ENCODE measurements at regions not wholly inside any gene's neighbourhood (a gene's known extent, or its start where the extent isn't known, plus 50 kb on each side); places are given as distances from the start of the nearest gene placed in this dataset.

DNA sequence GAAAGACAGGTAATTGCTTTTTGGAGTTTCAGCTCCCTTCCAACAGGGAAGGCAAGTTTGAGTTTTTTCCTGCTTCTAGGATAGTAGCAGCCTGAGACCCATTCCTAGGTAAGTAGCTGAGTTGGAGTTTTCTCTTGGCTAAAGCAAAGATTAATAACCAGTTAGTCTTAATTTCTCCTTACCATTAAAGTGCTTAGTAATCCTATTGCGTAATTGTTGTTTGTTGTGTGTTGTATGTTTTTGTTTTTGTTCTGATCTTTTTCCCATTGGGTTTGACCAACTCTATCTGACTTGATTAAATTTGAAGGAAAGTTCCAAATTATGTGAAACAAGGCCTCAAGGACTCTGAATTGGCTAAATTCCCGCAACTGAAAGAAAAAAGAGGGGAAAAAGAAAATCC, 83.5 kb downstream of the TBX22 start:
- no peak for DNase-seq (ENCODE audit: low spot score)

DNA sequence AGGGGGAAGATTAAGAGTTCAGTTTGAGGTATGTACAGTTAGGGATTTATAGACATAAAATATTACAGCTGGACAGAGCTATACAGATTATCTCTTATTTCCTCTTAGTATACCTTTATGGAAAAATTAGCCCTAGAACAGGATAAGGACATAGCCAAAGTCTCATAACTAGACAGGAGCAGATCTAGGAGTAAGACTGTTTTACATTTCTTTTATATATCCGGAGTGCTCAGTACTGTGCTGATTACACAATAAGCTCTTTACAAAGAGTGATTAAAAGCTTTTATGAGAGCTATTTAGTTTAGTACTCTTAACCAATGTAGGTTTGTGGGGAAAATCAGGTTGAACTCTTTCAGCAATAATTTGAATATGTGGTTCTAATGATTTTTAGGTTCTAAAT, 105.8 kb downstream of the TBX22 start:
- DNase-seq (ENCODE audit: low spot score), result no peak

DNA sequence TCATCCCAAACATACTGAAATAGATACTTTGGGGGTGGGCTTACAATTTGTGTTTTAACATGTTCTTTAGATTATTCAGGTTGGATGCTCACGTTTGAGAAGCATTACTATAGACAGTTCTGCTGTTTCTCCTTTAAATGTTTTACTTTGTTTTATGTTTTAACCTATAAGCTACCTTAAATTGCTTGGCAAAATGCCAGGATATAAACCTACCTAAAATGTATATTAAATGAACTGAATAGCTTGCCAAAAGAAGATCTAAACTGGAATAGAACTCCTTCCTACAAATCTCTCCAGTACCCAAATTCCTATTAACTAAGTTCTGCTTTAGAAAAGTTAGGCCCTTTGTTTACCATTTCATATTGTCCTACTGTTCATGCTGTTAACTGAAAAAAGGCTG, 124.4 kb downstream of the TBX22 start:
- no peak for DNase-seq (ENCODE audit: low spot score)

DNA sequence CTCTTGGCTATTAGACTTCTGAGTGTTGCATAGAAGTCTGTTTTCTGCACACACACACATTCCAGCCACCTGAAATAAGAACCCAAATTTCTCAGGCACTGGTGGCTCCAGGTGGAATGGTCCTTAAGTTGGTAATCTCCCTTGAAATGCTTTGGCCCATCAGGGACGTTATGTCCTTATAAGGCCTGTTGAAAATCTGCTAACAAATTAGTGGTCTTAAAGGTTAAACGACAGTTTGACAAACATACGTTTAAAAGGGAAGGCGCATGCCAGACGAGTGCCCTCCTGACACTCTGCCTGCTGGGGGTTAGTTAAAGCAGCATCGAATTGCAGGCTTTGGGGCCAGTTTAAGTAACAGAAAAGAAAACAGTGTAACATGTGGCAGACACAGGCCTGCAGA, 125.0 kb downstream of the TBX22 start:
- no peak for DNase-seq (ENCODE audit: low spot score)

DNA sequence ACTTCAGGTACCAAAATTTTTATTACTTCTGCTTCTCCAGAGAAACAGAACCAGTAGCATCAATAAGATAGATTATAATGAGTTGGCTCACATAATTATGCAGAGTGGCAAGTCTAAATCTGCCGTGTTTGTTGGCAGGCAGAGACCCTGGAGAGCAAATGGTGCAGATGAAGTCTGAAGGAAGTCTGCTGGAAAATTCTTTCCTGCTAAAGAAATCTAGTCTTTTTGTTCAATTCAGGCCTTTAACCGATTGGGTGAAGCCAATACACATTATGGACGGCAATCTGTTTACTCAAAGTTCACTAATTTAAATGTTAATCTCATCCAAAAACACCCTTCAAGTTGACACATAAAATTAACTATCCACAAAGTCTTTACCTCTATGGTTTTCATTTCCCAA, 156.0 kb downstream of the TBX22 start:
- no peak for DNase-seq (ENCODE audit: low spot score)

DNA sequence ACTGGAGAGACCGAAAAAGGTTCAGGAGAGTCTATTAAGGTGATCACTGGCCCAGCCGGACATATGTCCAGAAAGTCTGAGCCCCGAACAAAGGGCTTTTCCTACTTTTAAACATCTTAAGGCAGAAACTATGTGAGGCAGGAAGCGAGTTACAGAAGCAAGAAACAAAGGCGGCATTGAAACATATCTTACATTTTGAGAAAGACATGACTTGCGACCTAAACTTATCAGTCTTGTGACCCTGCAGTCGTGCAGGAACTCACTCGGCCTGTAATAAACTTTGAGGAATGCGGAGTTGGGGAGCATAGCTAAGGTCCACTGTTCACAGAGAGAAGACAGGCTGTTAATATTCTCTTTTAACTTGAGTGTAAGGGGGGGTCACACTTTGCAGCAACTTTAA, 158.7 kb downstream of the TBX22 start:
- DNase-seq (ENCODE audit: low spot score), result no peak

DNA sequence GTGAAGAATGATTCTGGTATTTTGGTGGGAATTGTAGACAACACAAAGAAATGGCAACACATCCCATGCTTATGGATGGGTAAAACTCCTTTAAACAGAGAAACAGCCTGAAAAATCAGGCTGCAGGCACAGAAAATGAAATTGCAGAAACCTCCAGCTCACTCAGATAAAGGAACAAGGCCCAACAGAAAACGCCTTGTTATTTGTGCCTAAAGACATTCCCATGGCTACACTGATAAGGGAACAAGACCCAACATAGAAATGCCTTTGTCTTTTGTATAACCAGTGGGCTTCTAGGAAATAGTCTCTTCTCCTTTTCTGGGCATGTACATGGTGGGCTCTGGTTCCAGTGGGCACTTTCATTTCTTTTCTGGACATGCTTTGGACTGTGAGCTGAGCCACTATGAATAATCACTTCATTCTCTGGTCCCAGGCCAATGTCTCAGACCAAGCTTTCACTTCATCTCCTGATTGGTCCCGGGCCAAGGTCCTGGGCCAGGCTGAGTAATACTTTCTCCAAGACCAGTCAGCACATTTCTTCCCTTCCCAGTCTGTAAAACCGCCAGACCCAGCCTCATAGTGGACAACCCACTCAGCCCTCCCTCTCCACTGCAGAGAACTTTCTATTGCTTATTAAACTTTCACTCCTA, 160.5 kb downstream of the TBX22 start:
- DNase-seq (ENCODE audit: low spot score), result no peak

DNA sequence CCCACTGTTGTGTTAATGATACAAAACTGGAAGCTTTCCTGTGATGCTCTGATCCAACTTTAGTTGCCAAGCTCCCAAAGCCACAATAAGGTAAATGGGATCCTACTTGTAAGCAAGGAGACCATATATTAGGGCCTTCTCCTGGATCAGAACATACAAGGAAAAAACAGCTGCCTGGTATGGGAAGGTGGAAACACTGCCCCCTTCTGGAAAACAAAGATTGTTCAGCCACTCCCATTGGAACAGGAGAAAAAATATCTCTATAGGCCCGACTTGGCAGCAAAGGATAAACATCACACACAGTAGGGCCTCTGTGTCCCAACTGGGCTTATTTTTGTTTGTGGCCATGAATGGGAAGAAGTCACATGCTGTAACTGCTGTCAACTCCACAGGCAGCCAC, 166.5 kb downstream of the TBX22 start:
- DNase-seq (ENCODE audit: low spot score), result no peak

DNA sequence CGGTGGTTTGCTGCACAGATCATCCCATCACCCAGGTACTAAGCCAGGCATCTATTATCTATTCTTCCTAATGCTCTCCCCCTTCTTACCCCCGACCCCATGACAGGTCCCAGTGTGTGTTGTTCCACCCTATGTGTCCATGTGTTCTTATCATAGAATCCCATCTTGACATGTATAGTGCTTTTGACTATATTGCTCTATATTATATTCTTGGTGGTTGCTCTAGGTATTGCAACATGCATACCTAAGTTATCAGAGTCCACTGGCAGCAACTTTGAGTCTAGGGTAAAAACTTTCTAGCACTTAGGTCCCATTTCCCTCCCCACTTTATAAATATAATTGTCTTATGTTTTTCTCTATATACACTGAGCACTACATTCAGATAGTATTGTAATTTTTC, 170.3 kb downstream of the TBX22 start:
- no peak for DNase-seq (ENCODE audit: low spot score)

DNA sequence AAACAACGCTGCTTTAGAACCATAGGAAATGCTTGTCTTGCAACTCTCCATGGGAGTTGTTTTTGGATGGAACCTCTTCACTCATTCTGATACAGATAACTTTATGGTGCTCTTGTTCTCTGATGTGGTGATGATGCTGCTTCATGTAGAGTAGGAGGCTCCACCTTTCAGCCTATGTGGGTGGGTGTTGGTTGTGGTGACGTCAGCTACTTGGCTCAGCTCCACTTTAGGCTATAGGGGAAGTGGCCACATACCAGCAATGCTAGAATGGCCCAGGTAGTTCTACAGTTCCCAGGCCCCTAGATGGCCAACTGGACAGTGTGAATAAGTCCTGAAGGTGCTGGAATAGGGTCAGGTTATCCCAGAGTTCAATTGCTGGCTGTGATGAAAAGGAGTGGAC, 192.1 kb downstream of the TBX22 start:
- DNase-seq (ENCODE audit: low spot score), result no peak

DNA sequence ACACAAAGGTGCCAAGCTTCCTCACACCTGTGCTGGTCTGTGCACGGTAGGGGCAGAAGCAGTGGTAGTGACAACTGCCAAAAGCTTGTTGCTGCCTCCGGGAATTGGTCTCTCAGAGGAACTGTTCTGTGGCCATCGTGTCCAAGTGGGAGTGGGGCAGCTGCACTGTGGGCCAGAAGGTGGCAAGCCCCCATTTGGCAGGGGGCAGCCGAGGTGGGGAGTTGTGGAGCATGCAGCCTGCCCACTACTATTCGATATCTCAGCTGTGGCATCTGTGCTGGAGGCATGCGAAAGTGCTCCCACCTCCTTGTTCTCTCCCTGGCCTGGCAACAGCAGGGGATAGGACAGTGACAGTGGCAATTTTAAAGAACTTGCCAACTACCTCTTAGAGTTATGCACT, 192.8 kb downstream of the TBX22 start:
- DNase-seq (ENCODE audit: low spot score), result no peak

DNA sequence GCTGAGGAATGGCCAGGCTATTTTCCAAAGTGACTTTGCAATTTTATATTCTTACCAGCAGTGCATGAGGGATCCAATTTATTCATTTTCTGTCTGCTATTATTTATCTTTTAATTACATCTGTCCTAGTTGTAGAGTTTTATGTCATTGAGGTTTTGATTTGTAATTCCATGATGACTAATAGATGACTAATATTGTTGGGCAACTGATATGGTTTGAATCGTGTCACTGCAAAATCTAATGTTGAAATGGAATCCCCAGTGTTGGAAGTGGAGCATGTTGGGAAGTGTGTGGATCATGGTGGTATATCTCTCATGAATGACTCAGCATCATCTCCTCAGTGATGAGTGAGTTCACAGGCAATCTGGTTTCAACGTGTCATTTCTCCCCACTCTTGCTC, 201.5 kb downstream of the TBX22 start:
- no peak for DNase-seq (ENCODE audit: low spot score)

DNA sequence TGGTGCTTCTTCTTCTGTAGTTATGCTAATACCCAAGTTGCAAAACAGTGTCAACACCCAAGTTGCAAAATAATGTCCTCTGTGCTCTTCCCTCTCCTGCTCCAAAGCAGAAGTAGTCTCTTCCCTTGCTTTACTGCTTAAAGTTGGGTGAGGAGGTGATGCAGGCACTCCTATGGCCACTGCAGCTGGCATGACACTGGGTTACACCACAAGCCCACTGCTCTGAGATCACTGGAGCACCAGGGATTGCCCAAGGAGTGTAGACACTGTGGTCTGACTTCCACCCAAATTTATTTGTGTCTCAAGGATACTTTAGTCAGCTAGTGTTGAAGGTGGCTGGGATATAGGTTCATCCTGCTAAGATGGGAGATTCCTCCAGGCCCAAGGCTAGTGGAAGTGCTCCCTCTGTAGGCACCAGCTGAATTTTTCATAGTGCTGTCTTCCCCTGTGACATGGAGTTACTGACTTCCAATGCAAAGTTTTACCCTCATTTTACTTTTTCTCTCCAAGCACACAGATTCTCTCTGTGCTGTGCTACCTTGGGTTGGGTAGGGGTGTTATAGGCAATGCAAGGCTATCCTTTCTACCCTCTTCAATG, 196.2 kb upstream of the TENT5D start:
- DNase-seq (ENCODE audit: low spot score), result no peak

DNA sequence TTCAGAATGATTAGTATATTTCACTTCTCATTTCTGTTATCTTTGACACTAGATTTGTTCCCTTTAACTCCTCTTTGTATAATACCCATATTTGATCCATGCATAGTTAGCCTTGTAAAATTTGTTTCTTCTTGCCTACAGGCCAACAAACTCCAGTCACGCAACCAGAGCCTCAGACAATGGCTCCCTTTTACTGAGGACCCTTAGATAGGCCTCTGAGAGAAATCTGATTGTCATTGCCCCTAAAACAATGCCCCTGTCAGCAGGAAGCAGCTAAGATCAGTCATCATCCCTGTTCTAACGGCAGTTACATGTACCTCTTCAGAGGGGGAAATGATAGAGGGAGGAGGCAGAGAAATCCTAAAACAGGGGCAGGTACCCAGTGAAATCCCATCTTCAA, 190.6 kb upstream of the TENT5D start:
- DNase-seq (ENCODE audit: low spot score), result no peak

DNA sequence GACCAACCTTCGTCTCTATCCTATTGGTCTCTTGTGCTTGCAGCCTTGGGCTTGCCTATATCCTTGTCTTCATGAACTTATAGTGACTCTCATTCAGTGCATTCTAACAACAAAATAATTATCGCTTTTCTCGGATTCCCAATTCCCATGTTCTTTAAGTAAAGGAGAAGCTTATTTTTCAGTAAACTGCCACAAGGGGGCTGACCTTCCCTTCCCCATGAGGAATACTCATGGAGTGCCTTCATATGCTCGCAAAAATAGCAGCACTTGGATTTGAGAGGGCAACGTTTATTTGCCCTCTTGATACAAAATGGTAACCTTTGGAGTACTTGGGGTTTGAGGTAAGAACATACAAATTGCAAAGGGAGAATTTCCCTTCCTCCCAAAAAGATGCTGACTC, 183.2 kb upstream of the TENT5D start:
- DNase-seq (ENCODE audit: low spot score), result no peak

DNA sequence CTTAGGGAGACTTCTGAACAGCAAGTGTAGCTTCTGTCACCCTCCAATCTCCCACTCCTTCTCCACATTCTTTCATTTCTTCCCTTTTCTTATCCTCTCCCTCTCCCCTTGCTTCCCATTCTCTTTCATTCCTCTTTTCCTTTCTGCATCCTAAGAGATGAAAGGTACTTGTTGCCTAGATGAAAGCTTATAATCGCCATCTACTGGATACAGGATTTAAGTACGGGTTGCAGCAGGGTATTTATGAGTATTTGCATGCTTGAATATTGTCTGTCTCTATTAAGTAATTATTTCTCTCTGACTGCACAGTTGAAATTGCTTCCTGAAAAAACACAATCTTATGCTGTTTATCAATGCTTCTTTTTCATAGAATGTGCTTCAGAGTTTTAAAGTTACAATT, 174.0 kb upstream of the TENT5D start:
- DNase-seq (ENCODE audit: low spot score), result peak; percentile 1

DNA sequence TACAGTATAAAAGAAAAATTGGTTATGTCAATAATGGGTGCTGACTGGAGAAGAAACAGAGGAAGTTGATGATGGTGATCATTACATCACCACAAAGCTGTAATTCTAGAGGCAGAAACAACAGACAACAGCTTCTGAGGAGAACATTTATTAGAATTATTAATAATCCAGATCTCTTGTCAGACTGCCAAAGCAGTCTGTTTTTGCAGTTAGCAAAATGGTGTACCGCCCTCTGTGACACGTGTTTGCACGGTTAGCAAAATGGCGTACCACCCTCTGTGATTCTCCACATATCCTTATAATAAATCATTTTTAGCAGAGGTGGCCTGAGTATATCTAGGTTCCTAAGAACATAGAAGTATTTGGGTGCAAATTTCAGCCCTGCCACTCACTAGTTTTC, 154.0 kb upstream of the TENT5D start:
- DNase-seq (ENCODE audit: low spot score), result no peak

DNA sequence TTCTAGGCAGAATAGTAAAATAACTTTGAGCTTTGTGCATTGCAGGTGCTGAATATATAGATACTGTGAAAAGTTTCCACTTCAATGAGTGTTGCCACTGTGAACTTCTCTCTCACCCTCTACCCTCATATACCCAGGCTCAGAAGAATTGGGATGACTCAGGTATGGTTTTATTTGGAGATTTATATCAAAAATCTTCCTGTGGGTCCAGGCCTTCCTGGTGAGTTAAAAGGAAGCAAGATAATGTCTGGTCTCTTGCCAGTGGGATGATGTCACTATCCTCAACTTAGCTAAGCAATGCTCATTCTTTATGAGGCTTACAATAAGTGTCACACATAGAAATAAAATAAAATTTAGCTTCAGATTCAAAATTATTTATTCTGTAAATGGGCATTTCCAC, 153.3 kb upstream of the TENT5D start:
- DNase-seq (ENCODE audit: low spot score), result no peak

DNA sequence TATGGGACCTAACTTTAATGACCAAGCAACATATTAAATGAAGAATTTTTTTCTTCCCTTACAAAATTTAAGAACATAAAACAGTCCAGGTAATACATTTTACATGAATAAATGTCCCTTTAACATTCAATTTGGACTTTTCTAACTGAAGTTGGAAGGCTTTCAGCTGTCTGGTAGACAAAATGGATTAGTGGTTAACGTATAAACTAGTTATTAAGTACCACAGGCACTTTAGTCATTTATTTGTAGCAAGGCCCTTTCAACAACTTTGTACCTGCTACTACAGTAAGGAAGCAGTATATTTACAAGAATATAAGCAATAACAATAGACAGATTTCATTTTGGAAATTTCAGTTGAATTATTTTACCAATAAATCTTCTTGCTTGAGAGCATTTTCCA, 152.5 kb upstream of the TENT5D start:
- DNase-seq (ENCODE audit: low spot score), result no peak

DNA sequence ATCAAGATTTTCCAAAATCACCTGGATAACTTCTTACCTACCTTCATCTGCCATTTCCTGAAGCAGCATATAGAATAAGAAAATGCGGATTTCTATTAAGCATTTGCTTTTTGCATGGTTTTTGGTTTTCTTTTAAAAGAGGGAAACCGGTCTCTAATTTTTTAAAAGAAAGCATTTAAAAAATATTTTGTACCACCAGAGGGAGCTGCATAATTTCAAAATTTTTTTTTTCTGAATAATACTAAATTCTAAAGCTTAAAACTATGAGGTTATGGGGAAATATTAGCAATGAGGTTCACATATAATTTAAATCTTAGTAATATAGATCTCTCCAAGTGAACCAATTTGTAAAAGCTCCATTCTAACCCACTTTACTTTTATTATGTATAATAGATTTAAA, 137.7 kb upstream of the TENT5D start:
- DNase-seq (ENCODE audit: low spot score), result no peak

DNA sequence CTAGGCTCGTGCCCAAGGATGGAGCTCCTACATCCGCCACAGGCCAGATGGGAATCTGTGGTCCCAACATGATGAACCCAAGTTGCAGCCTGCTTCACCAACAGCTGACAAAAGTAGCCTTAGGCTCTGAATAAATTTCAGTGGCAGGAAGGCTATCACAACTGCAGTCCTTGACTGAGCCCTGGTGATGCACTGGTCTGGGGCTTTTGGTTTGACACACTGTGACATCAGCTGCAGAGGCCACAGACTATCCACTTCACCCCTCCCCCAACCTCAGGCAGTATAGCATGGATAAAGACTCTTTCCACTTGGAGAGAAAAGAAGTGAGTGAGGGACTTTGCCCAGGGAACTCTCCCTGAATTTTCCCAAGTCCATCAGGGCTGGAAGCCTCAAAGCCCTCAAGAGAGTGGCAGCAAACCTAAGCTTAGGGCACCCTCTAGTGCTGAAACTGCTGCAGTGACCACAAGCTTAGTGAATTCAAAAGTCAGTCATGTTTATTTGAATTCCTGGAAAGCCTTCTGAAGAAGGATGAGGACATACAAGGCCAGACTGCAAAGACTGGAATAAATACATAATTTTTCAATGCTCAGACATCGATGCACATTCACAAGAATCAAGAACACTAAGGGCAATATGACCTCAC, 135.0 kb upstream of the TENT5D start:
- no peak for DNase-seq (ENCODE audit: low spot score)

DNA sequence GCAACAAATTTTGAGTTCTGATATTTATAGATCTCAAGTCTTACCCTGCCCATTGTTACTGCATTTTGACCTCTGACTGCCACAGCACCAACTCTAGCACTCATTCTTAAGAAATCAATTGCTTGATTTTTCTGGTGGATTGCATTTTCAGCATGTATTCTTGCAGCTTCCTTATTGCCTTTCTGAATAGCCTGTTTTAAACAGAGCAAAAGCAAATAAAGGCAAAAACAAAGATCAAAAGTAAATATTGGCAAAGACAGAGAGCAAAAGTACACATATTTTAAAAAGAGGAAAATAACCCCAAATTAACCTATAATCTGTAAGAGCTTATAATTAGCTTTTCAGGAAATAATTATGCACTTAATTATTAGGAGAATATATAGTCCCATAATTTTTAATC, 129.4 kb upstream of the TENT5D start:
- DNase-seq (ENCODE audit: low spot score), result no peak

DNA sequence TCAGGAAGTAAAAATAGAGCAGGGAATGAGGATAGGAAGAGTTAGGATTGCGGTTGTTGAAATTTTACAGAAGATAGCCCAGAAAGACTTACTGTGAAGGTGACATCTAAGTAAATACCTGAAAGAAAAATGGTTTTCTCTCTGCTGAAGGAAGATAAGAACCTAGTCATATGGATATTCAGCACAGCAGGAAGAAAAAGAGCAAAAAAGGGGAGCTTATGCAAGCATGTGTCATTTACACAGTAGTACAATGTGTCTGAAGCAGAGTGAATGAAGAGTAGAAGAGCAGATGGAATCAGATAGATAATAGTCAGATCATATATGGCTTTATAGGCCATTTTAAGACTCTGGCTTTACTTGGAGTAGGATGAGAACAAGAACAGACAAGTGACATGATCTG, 126.9 kb upstream of the TENT5D start:
- DNase-seq (ENCODE audit: low spot score), result no peak

DNA sequence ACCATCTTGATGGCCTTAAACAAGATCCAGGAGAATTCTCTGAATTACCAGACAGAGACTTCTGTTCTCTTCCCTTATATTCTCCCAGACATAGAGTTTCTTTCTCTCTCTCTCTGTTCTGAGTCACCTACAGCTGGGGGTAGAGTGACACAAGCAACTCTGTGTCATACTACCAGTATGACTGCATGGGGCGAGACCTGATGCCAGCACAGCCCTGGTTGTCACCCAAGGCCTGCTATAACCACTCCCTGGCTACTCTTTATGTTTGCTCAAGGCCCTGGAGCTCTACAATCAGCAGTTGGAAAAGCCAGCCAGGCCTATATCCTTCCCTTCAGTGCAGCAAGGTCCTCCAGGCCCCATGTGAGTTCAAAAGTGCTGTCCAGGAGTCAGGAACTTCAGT, 114.2 kb upstream of the TENT5D start:
- no peak for DNase-seq (ENCODE audit: low spot score)
